ENCODE measurements at regions not wholly inside any gene's neighbourhood (a gene's known extent, or its start where the extent isn't known, plus 50 kb on each side); places are given as distances from the start of the nearest gene placed in this dataset.

GRCh38 chr7:125559921-125560320 lies 630.3 kb upstream of the POT1 start:
- Histone ChIP-seq H3K4me3 (no peak overlapping the region), H3K36me3 (ENCODE audit: low read depth, missing control alignments) (no peaks in the 10 kb centered on the region), H3K27ac (no peak overlapping the region), H3K4me1 (no peaks in the 10 kb centered on the region), H3K27me3 (no peaks in the 10 kb centered on the region), H3K9me3 (no peaks in the 10 kb centered on the region)
- TF ChIP-seq CTCF (IDR thresholded peaks at IDR 0.05) (no peak), POLR2A (IDR thresholded peaks at IDR 0.05) (no peak)
- WGBS, 2 donors: 78 to 82% methylated on average over 2 of the region's 2 CpGs
- intact Hi-C loops (cut with DNase I; ENCODE audit: low total_unique reads): no loop called here
- DNase-seq: no peak

- no peaks in the 10 kb centered on the region for H3K36me3 ChIP-seq (ENCODE audit: low read depth, missing control alignments)
- H3K27me3 ChIP-seq: no peaks in the 10 kb centered on the region
- DNase-seq: no peak
- H3K9me3 ChIP-seq: no peaks in the 10 kb centered on the region
- no peak for TF ChIP-seq CTCF (IDR thresholded peaks at IDR 0.05)
- no peak for TF ChIP-seq POLR2A (IDR thresholded peaks at IDR 0.05)
- WGBS, 2 donors: 53% methylated on average over 1 of the region's 1 CpG; no CpG with 5 or more reads in 1 of the 2 donors
- intact Hi-C loops (cut with DNase I; ENCODE audit: low total_unique reads): no loop called here
- no peak overlapping the region for H3K27ac ChIP-seq
- no peaks in the 10 kb centered on the region for H3K4me1 ChIP-seq
- H3K4me3 ChIP-seq: no peak overlapping the region
These were observed 626.3 kb upstream of the POT1 start for GRCh38 chr7:125555916-125556315.

GRCh38 chr7:125551008-125551407 lies 621.4 kb upstream of the POT1 start:
- H3K4me3 ChIP-seq: no peak overlapping the region
- H3K4me1 ChIP-seq: no peaks in the 10 kb centered on the region
- WGBS, 2 donors: 66 to 71% methylated on average over 5 of the region's 5 CpGs
- no peak for TF ChIP-seq POLR2A (IDR thresholded peaks at IDR 0.05)
- no peak for TF ChIP-seq CTCF (IDR thresholded peaks at IDR 0.05)
- H3K36me3 ChIP-seq (ENCODE audit: low read depth, missing control alignments): no peaks in the 10 kb centered on the region
- intact Hi-C loops (cut with DNase I; ENCODE audit: low total_unique reads): no loop called here
- no peak for DNase-seq
- H3K9me3 ChIP-seq: no peaks in the 10 kb centered on the region
- no peaks in the 10 kb centered on the region for H3K27me3 ChIP-seq
- no peak overlapping the region for H3K27ac ChIP-seq

GRCh38 chr7:125547505-125547904 lies 617.9 kb upstream of the POT1 start:
- TF ChIP-seq CTCF (IDR thresholded peaks at IDR 0.05) (no peak), POLR2A (IDR thresholded peaks at IDR 0.05) (no peak)
- intact Hi-C loops (cut with DNase I; ENCODE audit: low total_unique reads): no loop called here

GRCh38 chr7:125530553-125530952 lies 600.9 kb upstream of the POT1 start:
- Histone ChIP-seq H3K36me3 (ENCODE audit: low read depth, missing control alignments) (no peaks in the 10 kb centered on the region), H3K27me3 (no peaks in the 10 kb centered on the region), H3K27ac (no peak overlapping the region), H3K4me3 (no peak overlapping the region), H3K4me1 (no peaks in the 10 kb centered on the region), H3K9me3 (no peaks in the 10 kb centered on the region)
- 83 to 90% methylated on average over 1 of the region's 1 CpG for WGBS, 2 donors
- no peak for TF ChIP-seq POLR2A (IDR thresholded peaks at IDR 0.05)
- no peak for TF ChIP-seq CTCF (IDR thresholded peaks at IDR 0.05)
- no peak for DNase-seq
- intact Hi-C loops (cut with DNase I; ENCODE audit: low total_unique reads): no loop called here

More at GRCh38 chr7:125547505-125547904, 617.9 kb upstream of the POT1 start:
- Histone ChIP-seq H3K4me3 (no peak overlapping the region), H3K27ac (no peak overlapping the region), H3K27me3 (no peaks in the 10 kb centered on the region), H3K9me3 (no peaks in the 10 kb centered on the region), H3K4me1 (no peaks in the 10 kb centered on the region), H3K36me3 (ENCODE audit: low read depth, missing control alignments) (no peaks in the 10 kb centered on the region)
- no peak for DNase-seq
- WGBS, 2 donors: 81 to 87% methylated on average over 2 of the region's 2 CpGs

Data from testis (tissue), 2 donors.